Dedifferentiated amniotic fluid mesenchymal stem cell (primary cell): ENCODE measurements at regions not wholly inside any gene's neighbourhood (a gene's known extent, or its start where the extent isn't known, plus 50 kb on each side); places are given as distances from the start of the nearest gene placed in this dataset.

Experiments
- DNase-seq: peaks from one replicate; pipeline ENCODE4 v3.0.0-alpha.2; 2016; ENCODE audit errors: extremely low spot score

DNA sequence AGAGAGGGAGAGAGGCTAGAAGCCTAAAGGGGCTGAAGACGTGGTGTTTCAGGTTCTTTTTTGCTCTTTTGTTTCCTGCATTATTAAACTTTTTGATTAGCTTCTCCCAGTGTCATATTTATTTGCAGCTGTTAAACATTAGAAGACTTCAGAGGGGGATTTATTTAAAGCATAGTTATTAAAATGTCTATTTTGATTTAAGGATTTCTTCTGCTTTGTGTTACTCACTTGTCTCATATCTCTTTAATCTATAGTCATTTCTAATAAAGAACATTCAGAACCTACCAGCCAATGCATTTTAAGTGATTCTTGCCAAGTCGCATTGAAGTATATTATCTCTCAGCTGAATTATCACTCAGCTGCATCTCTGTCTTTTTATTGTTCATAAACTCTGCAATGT, 152.0 kb upstream of the DYRK2 start:
- DNase-seq: no peak

DNA sequence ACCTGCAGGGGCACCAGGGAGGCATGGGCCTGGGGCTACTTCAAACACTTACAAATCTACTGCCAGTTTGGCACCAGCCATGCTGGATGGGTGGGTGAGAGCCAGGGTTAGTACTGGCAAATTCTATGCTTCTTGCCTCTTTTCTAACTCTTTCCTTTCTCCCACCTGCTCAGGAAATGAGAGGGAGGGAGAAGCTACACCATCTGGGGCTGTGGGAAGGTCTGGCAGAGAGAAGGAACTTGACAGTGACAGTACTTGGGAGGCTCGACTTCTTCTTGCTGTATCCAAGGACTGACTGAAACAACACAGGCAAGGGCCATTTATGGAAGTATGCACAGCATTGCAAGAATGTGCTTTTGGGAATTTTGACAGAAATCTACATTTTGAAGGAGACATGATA, 149.6 kb upstream of the DYRK2 start:
- DNase-seq: no peak

DNA sequence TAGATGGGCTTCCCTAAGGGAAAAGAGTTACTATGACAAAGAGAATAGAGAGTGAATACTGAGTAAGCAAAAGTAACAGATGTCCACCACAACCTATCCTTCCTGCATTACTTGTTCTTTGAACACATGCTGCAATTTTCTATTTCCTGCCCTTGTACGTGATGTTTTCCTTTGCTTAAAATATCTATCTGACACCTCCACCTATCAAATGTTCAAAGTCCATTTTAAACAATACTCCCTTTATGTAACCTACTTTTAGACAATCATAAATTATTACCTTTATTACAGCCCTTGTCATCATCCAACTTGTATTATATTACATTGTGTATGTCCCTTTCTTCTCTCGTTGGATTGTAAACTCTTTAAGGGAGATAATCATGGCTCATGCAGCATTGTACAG, 147.2 kb upstream of the DYRK2 start:
- no peak for DNase-seq

DNA sequence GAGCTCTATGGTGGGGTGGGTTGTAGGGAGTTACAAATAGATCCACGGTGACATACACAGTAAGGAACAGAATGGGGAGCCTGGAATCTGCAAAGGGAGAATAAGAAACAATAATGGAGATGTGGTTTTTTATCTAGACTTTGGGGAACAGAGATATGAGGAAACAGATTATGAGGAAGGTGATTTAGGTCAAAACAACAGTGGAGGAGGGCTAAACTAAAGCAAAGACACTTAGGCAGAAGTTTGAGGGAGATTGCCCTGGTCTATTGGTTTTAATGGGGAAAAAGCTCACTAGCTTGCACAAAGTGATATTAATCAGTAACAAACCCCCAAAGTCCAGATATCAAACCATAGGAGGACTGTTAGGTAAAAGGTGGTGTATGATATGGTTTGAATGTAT, 144.5 kb upstream of the DYRK2 start:
- no peak for DNase-seq

DNA sequence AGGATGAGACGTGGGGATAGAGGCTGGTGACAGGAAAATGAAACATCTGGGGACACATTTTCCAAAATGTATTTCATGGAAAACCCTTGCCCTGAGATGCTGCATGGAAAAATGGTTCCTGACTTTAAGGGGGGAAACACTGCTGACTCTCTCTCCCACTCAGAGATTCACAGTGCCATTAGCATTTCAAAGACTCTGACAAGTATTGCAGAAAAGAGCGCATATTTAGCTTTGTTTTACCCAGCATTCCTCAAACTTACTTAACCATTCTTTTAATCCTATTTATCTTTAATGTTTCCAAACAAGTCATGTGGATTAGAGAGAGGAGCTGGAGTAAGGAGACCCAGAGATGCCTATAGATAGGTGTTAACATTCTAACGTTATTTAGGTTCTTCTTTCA, 141.8 kb upstream of the DYRK2 start:
- no peak for DNase-seq

DNA sequence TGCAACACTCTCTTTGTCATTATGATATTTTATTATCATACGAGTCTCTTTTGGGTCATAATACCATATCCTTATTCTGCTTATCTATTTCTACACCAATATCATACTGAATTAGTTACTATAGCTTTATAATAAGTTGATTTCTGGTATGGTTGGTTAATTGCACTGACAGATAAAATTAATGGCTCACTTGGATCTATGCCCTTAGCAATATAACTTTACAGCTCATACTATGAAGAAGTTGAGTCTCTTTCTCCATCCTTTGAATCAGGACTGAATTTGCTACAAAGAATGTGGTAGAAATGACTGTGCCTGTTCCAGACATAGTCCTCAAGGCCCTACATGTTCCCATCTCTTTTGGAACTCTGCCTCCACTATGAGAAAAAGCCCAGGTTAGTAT, 139.7 kb upstream of the DYRK2 start:
- no peak for DNase-seq

DNA sequence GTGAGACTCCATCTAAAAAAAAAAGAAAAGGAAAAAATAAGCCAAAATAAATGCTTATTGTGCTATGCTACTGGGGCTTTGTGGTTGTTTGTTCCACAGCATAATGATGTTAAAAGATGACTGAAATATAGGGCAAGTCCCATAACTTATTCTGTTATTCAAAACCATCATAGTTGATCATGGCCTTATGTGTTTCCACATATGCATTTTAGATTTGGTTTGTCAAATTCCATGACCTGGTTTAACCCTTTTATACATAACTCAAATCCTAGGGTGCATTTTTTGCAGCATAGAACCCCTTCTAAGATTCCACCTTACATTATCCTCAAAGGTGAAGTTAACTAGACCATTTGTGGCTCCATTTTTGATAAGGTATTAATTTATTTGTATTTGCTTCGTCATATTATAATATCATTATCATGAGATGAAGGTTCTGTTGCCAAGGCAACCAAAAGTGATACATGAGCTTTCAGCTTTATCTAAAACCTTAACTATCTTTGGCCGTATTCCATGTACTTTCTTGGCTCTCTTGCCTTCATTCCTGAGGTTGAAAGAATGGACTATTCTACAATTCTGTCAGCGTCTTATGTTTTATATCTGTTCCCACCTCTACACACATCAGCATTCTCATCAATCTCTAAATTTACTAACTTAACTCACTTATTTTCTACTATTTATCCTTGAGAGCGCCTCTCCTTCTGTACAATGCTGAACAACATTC, 138.7 kb upstream of the DYRK2 start:
- DNase-seq: no peak

DNA sequence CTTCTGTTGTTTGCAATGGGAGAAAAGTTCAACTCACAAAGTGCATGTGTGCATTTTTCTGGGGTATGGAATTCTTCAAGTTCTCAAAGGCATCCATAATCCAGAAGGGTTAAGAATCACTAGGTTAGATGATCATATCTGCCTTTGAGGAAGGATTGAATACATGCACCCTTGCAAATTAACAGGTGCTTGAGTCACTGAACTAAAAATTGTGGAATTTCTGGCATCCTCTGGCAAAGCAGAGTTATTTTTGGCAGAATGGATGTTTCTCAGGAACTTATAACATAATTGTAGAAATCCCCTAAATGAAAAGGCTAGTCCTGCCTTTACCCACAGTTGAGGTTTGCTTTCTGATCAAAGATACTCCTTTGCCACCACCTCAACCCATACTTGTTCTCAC, 136.5 kb upstream of the DYRK2 start:
- DNase-seq: no peak

DNA sequence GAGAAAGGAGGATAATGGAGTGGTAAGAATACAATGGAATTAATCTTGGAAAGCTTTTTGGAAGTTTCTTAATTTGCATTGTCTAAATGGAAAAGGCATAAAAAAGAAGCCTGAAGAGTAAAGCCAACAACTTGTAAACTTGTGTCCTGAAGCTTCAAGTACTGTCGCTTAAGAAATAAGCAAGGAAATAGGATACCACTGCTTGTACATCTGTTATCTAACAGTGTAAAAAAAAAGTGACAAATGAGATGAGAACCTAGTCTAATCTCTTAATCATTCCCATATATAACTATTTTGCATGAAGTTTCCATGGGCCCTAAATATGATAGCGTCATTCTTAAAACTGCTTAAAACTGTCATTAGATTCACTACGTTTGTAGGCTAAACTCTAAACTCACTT, 134.0 kb upstream of the DYRK2 start:
- DNase-seq: no peak

DNA sequence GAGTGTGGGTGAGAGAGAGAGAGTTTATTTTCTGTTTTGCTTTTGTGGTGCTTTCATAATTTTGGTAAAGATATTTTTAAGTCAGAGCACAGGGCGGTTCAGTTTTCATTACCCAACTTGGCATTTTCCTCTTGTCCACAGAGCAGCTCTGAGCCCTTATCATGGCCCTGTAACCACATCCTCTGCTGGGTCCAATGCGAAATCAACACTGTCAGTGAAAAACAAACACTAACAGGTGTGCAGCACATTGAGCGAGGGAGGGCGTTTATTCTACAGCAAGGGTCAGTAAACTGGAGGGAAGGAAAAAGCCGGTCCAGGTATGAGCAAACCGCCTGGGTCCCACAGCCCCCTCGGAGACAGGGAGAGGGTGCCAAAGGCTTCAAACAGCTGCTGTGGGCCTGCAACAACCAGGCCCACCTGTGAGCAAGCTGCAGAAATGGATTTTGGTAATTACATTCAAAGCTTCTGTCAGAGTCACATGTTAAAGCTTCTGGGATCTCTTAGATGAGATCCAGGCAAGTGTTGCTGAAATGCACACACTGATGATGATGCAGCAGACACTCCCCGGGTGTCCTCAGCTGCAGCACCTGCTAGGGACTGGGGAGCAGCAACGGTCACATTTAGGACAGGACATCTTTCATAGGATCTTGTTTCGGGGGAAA, 132.7 kb upstream of the DYRK2 start:
- no peak for DNase-seq

DNA sequence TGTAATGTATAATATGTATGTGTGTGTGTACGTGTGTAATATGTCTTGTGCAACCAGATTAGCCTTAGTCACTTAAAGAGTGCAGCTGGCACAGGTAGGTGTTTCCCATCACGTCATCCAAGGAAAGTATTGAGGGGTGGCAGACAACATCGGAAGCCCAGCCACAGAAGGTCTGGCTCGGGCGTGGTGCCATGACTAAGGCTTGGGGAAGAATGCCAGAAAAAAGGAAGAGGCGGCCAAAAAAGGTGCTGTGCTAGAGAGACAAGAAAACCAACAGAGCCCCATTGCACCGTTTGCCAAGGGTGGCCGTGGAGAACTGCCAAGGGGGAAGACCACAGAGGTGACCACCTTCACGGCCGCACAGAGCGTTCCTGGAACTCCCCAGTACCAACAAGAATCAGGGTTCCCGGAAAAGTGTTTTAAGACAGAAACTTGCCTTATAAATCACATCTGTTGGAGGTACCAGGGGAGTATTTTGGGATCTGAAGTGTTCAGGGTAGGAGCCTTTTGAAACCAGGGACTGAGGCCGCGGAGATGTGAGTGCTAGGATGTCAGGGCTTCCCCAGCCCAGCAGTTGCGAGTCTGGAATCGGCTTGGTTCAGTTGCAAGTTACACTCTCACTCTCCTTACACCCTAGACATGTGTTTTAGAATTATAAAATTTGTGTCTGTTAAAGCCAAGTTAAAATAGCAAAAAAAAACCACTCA, 131.2 kb upstream of the DYRK2 start:
- DNase-seq: no peak

DNA sequence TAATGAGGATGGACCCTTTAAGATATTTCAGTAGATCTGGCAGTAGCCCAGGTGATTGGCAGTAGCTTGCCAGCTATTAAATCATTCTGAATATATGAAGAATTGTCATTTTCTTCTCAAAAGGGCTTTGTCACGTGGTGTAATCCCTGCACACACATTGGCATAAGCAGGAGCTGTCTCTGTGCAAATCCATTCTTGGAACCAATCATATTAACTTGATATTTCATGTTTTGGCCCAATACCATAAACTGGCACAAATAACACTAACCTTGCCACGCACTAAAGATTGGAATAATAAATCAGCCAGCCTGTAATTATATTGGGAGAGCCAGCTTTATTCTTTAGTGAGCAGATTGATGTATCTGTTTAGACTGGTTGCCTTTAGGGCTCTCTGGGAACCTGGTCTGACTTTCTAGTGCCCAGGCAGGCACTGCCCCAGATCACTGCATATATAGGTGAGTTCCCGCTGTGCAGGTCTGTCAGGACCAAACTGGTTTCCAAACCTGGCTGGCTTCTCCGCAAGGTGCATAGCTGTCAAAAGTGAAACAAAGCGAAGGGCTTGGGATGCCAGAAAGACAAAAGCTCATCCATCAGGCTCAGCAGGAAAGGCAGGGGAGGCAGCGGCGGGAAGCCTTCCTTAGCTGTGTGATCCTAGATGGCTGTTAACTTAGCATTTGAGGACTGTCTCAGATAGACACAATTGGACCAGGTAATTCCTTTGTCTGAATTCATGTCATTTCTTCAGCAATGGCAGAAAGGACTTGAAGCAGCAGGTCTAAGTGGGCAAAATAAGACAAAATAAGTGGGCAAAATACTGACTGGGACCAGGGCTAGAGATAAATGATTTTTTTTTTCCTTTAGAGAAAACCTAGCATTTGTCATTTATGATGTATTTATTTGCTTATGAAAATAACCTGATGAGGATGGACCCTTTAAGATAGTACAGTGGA, 128.8 kb upstream of the DYRK2 start:
- DNase-seq: no peak

DNA sequence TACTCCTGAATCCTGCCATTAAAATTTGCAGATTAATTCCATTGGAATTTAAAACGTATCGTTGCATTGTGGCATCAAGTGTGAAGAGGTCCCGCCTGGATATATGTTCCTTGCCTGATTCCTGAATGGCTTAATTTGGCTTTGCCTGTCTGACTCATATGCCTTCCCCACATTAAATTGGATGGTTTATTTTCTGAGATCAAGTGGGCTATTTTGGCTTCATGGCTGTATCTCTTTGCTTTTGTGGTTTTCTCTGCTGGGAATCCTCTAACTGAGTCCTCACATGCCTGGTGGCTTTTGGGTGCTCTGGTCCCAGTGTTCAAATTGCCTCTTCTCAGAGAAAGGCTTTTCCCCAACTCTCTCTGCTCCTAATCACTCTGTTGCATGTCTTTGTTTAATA, 127.9 kb upstream of the DYRK2 start:
- no peak for DNase-seq

DNA sequence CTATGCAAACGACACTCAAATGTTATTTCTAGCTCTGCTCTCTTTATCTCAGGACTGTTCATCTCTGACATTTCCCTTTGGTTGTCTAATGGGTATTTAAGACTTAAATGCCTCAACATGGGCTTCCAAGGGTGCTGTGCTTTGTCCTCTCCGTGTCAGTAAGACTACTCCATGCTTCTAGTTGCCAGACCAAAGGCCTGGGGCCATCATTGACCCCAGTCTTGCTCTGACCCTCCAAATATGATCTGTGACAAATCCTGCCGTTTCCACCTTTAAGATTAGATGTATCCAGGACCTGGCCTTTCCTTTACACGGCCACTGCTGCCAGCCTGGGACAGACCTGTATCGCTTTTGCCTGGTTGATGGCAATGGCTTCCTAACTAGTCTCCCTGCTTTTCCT, 126.3 kb upstream of the DYRK2 start:
- no peak for DNase-seq

DNA sequence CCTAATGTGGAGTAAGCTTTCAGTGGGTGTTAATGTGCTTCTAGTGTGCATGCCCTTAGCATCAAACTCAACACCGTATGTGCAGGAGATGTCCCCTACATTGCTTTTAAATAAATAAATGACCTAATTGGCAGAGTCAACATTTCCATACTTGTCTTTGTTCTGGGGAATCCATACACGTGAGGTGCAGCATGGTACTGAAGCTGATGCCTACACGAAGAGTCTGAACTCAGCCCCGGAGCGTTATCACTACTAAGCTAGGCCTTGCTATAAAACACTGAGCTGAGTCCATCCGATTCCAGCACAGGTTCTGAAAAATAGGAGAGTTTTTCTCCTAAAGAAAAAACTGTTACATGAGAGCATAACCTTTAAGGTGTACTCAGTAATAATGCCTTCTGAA, 125.0 kb upstream of the DYRK2 start:
- DNase-seq: no peak

DNA sequence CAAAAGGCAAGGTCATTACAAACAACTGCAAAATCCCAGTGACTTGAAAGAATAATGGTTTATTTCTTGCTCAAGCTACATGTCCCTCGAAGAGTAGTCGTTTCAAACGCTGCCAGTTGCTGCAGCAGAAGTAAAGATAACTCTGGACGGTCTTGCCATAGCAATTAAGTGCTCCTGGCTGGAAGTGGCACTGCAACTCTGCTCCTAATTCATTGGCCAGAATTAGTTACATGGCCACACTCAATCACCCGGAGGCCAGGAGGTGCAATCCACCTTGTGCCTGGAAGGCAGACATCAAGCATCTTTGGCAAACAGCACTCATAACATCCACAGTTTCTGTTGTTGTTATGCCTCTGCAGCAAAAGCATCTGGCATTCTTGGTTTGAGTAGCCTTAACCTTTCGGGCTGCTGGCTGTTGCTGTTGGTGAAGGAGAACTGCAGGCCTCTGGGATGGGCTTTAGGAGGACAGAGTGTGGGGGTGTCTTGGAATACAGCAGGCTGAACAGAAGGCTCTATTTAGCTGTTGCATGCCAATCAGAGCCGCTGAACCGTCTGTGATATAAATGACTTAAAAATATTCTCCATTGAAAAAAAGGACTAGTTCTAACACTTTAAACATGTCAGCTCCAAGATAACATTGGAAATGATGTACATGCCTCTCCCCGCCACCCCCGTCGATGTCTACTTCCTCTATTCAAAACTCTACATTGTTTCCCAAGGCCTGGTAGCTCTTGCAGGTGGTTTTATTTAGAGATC, 123.5 kb upstream of the DYRK2 start:
- DNase-seq: no peak

DNA sequence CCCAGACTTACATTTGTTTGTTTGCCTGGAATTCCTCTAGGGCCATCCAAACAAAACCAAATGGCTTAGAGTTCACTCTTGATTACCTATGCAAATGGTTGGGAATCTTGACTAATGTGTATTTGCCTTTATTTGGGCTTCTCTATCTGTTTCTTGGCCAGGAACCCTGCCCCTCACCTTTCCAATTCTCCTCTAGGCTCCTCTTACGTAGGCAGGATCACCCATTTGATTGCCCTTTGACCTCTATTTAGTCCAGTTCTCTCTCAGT, 123.0 kb upstream of the DYRK2 start:
- DNase-seq: no peak

DNA sequence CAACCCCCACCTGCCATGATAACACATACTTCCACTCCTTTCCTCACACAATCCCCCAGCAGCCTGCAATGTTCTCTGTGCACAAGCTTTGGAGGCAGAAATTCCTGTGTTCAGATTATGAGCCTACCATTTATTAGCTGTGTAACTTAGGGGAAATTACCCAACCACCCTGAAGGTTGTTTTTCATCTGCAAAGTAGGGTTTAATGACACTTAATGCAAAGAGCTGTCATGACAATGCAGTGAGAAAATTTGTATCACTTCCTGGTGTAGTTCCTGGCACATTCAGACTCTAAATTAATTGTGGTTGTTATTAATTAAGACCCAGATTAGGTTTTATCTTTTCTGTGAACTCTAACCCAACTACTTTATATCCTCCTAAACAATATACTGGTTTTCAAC, 122.4 kb upstream of the DYRK2 start:
- DNase-seq: no peak

DNA sequence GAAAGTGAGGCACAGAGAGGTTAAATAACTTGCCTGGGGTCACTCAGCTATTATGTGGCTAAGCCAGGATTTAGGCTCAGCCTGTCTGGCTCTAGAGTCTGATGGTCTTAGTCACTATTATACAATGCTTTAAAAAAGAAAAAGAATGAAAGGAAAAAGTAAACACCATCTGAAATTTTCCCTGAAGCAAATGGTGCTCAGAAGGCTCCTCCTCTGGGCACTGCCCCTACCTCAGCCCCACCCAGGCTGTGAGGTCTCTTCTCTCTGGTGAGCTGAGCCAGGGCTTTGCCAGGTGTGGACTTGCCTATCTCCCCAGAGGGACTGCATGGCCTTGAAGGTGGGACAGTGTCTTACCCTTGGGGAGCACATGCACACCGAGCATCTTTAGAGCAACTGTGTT, 117.5 kb upstream of the DYRK2 start:
- no peak for DNase-seq

DNA sequence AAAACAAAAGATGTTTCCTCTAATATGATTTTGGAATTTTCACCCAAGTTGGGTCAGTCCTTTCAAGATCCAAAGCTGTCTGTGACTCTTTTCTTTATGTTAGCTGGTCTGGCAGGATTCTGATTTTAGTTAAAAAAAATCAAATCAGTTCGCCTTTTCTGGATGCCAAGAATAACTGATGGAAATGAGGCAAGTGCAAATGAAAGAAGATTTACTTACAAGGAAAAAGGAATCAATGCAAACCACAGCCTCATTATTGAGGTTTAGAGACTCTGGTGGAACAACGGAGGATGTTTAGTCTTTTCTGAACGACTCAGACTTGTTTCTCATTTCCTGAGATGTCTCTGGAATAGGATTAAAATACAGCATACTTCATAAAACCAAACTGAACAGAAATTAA, 117.0 kb upstream of the DYRK2 start:
- no peak for DNase-seq

DNA sequence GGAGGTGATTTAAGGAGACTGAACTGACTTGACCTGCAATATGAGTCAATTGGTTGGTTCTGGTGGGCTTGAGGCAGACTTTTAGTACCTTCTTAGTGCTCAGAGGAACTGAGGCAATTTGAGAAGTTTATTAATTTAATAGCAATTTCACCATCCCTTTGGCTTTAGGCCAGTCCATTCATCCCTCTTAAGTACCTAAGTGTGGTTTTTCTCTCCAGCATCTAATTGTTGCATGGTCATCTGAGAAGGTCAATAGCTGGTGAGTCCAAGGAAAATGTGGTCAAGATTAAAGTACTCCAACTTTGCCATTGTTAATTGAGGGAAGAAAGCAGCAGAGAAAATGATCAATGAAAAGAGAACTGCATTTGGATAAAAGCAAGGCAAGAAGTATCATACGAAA, 115.4 kb upstream of the DYRK2 start:
- no peak for DNase-seq

DNA sequence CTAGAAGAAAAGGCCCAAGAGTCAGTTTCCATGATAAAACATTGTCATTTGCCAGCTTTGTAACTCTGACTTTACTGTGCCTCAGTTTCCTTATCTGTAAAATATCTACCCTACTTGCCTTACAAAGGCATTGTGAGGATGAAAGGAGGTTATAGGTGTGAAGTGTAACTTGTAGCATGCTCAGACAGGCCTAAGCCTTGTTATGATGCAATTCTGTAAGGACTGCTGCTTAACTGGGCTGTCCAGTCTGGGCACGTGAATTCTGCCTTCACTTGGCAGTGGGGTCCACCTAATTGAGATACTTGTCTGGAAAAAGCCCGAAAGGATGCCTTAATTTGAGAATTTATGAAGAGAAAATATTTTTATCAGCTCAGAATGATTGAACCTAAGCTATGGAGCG, 114.5 kb upstream of the DYRK2 start:
- no peak for DNase-seq
